ENCODE measurements at regions not wholly inside any gene's neighbourhood (a gene's known extent, or its start where the extent isn't known, plus 50 kb on each side); places are given as distances from the start of the nearest gene placed in this dataset.
A peak's percentile ranks its signal among the peaks of the same experiment; 100 is the strongest.

DNA sequence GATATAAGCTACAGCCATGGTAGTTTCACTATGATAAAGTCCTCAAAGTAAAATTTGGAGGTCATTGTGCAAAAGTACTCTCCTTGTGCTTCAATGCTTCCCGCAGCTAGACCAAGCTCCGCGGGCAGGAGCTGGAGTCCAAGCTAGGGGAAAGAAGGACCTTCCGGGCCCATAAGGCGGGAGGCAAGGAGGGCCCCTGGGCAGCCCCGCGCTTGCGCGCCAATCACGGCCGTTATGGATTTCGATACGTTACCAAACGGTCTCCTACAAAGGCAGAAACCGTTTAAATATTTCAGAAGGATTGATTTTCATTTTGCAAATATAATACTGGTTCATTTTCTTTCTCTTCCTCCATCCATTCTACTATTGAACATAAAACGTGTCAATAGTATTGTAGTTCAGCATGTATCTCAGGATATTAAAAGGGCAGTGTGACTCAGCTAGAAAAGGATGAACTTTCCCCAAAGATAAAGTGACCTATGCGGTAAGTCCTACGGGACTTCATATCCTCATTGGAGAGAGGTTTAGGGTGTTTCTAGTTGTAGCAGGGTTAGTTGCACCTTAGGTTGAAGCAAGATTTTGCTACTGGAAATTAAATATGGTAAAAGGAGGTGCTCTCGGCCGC is 128.0 kb downstream of the KIF20B start:
- DNase-seq: no peak

DNA sequence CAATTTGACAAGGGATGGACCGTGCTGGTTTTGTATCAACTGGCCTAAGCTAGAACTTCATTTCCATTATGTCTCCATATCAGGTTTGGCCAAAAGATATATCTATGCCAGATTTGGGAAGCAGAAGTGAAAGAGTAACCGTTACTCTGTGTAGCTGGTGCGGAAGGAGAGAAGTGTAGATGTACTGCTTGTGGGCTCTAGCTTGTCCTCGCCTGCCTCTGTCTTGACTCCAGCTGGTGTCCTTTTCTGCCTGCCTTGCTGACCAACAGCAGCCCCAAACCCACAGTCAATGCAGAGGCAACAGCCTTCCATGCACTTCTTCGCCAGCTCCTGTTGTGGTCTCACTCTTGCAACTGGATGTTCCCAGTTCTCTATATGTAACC is 128.5 kb downstream of the KIF20B start:
- DNase-seq: no peak

DNA sequence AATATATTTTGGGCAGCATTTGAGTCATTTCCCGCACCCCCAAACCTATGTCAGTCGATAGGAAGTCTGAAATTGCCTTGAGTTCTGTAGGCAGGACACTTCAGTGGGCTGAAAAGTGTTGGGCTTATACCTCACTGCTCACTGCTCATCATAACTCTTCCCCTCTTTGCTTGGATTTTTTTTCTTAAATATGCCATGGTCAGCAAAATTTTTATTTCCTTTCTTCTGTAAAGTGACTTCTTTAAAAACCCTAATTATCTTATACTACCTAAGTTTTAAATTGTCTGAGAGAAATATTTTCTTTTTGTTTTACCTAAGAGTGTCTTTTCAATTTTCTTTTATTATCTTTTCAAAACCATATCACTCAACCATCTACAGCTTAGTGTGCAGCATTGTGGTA is 129.2 kb downstream of the KIF20B start:
- no peak for DNase-seq

- no peak for DNase-seq
Observed at GRCh38 chr10:89836840-89837164, 135.4 kb downstream of the KIF20B start.

DNA sequence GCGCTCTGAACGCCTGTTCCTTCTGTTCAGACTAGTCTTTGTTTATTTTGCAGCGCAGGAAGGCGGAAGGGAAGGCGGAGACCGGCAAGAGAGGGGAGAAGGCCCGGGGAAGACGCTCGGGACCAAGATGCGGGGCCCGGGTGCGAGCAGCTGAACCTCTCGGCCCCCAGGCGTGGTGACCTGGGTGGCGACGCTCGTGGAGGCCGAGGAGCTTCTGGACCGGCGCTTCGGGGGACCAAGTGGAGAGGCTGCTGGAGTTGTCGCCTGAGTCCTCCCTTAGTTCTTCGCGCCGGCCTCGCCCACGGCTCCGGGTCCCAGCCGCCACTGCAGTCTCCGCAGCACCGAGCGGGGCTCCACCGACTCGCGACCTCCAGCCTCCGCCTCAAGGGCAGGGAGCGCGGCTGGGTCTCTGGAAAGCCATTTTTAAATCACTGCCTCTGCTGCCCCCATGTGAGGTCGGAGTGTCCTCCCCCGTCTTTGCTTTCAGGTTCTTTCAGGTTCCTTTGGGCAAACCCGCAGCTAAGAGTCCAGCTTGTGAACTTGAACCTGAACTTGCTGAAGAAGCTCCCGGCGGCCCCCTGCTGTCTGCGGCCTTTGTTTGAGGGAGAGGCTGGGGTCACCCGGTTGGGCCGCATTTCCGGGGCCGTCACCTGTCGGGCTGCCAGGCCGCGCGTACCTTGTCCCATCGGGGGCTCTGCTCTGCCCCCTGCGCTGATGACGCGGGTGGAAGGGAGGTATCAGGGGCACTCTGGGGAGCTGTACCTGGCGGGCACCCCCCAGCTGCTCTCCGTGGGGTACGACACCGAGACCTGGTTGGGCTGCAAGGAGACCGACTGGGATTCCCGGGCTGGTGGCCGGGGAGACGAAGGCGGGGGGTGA is 136.0 kb downstream of the KIF20B start:
- DNase-seq: peak; percentile 1

DNA sequence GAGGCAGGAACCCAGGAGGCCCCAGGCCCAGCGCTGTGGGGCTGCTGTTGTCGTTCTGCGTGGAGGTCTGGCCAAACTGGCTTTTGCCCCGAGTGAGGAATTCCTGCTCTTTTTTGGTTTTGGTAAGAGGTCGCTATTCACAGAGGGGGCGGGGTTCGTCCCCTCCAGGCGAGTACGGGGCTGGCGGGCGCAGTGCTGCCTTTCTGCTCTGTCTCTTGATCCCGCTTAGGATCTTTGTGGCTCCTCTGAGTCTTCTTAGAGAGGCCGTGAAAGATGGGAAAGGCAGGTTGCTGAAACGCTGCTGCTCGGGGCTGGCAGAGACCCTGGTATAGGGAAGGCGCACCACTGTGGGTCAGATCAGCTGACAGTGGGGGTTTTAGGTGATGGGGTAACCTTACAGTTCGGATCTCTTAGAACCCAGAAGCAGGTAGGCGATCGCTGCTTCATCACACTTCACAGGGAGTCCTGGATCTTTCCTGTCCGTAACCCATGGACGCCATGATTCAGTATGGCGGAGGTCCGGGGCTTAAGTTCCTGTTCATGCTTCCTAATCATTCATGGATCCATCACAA is 136.7 kb downstream of the KIF20B start:
- no peak for DNase-seq

DNA sequence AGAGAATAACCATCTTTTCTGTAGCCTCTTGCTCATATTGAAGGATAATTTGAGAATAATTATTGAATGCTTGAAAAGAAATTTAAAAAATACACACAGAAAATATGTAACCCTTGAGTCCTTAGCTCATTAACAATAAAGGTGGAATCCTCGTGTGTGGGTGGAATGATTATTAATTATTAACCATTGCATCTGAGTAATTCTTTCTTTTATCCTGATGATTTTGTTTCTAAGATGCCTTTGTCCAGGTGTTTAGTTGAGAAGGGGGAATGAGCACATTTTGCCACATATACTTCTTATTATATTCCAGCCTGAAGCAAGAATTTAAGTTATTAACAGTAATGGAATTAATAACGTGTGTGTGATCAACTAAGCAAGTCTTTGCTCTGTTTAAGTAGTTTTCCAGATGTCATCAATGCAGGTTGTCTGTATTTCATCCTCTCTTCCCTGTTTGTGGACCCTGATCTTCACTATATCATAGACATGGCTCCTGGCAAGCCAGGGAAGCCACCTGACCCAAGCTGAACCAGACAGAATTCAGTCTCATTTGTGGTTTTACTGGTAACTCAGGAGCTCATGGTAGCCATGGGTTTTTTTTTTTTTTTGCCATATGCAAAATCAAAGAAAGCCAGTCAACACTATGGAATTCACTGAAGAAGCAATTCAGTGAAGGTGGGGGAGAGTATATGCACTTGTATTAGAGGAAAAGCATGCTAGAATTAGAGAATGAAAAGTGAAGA is 144.3 kb downstream of the KIF20B start:
- DNase-seq: no peak

GRCh38 chr10:89846281-89846630 is 144.9 kb downstream of the KIF20B start:
- DNase-seq: no peak

- DNase-seq: no peak
Observed at GRCh38 chr10:89846786-89847185, 145.4 kb downstream of the KIF20B start.

- DNase-seq: no peak
Observed at GRCh38 chr10:89852872-89853271, 151.5 kb downstream of the KIF20B start.

DNA sequence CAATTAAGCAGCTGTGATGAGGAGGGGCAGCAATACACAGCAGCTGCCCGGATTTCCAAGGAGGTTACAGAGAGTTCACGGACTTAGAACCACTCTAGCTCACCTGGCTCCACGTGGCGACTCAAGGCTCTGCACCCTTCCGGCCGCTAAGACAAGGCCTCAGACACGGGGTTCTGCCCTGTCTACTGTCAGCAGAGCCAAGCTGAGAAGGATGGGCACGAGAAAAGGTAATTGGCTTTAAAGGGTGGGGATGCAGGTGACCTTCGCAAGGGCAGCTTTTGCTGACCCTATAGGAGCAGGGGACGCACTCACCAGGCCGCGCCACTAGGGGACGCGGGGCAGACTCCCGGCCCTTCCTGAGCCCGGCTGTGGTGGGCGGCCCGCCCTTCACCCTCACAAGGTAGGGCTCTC is 152.4 kb downstream of the KIF20B start:
- DNase-seq: peak; percentile 28

DNA sequence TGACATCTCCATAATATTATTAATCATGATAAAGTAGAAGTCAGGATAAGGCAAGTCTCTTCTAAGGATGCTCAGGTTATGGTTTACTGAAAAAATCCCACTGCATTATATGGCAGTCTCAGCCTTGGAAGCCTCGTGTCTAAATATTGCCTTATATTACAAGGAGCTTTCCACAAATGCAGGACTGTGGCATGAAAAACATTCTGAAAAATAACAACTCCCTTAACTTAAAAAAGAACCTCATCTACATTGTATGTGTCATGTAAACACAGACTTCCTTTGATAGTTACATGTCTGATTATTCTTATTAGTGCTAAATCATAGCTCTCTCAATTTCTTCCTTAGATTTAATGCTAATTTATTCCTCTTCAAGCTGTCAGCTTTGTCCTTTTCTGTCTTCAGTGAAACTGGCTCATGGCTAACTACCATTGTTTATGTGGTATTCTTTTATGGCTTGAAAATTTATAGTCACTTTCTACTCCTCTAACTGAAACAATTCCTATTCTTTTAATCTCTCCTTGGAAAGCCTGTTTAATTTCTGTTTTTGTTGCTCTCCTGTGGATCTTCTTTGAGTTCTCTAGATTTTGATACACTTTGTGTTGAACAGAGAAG is 156.1 kb downstream of the KIF20B start:
- no peak for DNase-seq

DNA sequence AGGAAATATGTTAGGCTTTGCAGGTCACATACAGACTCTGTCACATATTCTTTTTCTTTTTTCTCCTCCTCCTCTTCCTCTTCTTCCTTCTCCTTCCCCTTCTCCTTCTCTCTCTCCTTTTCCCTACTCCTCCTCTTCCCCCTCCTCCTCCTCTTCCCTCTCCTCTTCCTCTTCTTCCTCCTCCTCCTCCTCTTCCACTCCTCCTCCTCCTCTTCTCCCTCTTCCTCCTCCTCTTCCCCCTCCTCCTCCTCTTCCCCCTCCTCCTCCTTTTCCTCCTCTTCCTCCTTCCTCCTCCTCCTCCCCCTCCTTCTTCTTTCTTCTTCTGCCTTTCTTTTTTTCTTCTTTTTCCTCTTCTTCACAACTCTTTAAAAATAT is 159.8 kb downstream of the KIF20B start:
- DNase-seq: no peak

GRCh38 chr10:89861584-89862301 is 160.4 kb downstream of the KIF20B start:
- DNase-seq: no peak

DNA sequence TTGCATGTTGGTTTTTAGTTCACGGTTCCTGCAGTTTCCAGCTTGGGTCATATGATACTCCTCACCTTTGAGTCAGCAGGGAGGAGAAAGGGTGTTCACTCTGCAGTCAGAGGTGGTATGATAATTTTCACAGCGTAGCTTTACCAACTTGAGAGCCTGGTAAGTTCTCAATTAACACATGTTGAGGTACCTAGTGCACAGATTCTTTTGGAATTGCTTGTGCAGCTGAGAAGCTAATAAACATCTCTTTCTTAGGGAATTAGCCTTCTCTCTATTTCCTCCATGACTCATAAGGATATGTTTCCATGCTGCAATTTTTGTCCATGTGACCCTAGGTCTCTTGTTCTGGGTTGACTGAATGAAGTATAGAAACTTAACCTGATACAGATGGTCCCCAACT is 166.6 kb downstream of the KIF20B start:
- DNase-seq: no peak

- DNase-seq: no peak
Observed at GRCh38 chr10:89869180-89869579, 167.8 kb downstream of the KIF20B start.

DNA sequence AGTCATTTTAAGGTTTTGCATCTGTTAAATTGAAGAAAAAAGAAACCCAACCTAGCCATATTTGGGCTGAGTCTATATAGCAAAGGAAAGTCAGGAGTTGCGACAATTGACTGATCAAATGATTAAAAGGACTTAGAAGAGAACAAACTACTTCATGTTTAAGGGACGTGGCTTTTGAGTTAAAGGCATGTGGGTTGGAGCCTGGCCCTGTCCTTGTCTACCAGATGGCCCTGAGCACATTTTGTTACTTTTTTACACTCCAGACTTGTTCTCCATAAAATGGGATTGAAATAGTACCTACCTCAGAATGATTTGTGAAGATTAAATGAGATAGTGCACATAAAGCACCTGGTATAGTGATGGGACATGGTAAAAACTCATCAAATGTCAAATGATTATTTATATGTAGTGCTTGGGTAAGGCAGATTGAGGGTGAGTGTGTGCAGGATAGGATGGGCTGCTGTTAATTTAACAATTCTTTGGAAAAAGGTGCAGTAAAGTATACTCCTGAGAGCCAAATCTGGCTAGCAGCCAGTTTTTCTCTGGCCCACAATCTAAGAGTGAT is 168.3 kb downstream of the KIF20B start:
- no peak for DNase-seq

- no peak for DNase-seq
Observed at GRCh38 chr10:89870936-89871335, 169.5 kb downstream of the KIF20B start.

DNA sequence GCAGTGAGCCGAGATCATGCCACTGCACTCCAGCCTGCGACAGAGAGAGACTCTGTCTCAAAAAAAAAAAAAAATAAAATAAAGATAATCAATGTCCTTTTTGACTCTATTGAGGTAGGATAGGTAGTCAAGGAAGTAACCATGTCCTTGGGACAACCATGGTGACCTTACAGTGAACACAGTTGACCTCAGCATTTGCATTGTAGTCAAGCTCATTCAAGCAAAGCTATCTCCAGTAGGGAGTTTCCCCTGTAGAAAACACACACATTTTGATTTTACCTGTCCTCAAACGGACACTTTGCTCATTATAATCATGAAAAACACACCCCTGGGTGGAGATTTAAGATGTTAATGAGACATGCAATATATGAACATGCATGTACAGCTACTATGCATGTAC is 171.7 kb downstream of the KIF20B start:
- DNase-seq: no peak

DNA sequence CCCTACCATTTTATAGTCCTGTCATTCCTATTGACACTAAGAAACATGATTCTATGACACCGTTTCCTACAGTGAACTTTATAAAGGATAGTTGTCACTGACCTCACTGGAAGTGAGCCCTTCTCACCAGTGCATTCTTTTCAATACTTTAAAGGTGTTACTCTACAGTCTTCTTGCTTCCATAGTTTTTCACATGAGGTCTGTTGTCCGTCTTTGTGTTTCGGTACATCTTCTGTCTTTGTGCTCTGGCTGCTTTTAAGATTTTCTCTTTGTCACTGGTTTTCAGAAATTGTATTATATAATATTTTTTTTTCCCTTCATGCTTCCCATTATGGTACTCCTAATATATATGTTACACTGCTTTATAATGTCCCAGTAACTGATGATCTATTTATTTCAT is 174.2 kb downstream of the KIF20B start:
- DNase-seq: no peak

- no peak for DNase-seq
Observed at GRCh38 chr10:89879121-89879520, 177.7 kb downstream of the KIF20B start.

GRCh38 chr10:89887406-89887805 is 186.0 kb downstream of the KIF20B start:
- DNase-seq: no peak

Data from NCI-H2171 treated with DMSO at 0.1 percent for 48 hours (cell line).